Keratinocyte (primary cell): ENCODE measurements at regions not wholly inside any gene's neighbourhood (a gene's known extent, or its start where the extent isn't known, plus 50 kb on each side); places are given as distances from the start of the nearest gene placed in this dataset.

Source experiments
- DNase-seq: peaks from one replicate; pipeline ENCODE4 v3.0.0-alpha.2; 2011; ENCODE audit warnings: low read depth, missing footprints, low spot score
- FAIRE-seq: peaks from 2 replicates; lab custom pipeline; 2011; peaks lifted over from hg19 to GRCh38; lab: Jason Lieb, UNC
- H2AFZ ChIP-seq: 2 replicates; pipeline ENCODE4 v1.6.0; 2012; ENCODE audit warnings: low read length, control low read depth, inconsistent platforms; ENCODE audit not compliant: control insufficient read depth
- H3K27ac ChIP-seq: 2 replicates; pipeline ENCODE4 v1.5.1; 2011; ENCODE audit warnings: low read length; ENCODE audit not compliant: control insufficient read depth, insufficient read depth
- H3K27me3 ChIP-seq: 3 replicates; pipeline ENCODE4 v1.6.0; 2011; ENCODE audit warnings: low read length; ENCODE audit not compliant: control insufficient read depth, insufficient read depth; ENCODE audit errors: extremely low read depth
- H3K36me3 ChIP-seq, 2 experiments: 2 replicates in 1 of 2; 3 replicates in 1 of 2; pipeline ENCODE4 v1.5.1; 2011; ENCODE audit warnings: low read length in 2 of 2, mild to moderate bottlenecking in 1 of 2; ENCODE audit not compliant: control insufficient read depth in 2 of 2, insufficient read depth in 2 of 2; ENCODE audit errors: extremely low read depth in 1 of 2
- H3K4me1 ChIP-seq: 3 replicates; pipeline ENCODE4 v1.5.1; 2011; ENCODE audit warnings: low read length; ENCODE audit not compliant: control insufficient read depth, insufficient read depth; ENCODE audit errors: extremely low read depth
- H3K4me2 ChIP-seq: 3 replicates; pipeline ENCODE4 v1.6.0; 2011; ENCODE audit warnings: low read depth, low read length; ENCODE audit not compliant: control insufficient read depth, insufficient read depth; ENCODE audit errors: extremely low read depth
- H3K4me3 ChIP-seq, 3 experiments: fragments of 200-600 bp in 1 of 3; sonication (generic) in 1 of 3; 2 replicates in 2 of 3; 3 replicates in 1 of 3; pipeline ENCODE4 v1.5.1; 2011 to 2016; ENCODE audit warnings: low read length in 3 of 3, mild to moderate bottlenecking in 3 of 3, control low read depth in 2 of 3, inconsistent platforms in 1 of 3, low read depth in 1 of 3, mixed read lengths in 1 of 3, mixed run types in 1 of 3, moderate library complexity in 1 of 3; ENCODE audit not compliant: control insufficient read depth in 2 of 3, insufficient read depth in 2 of 3; ENCODE audit errors: extremely low read depth in 1 of 3
- H3K79me2 ChIP-seq: 2 replicates; pipeline ENCODE4 v1.6.0; 2012; ENCODE audit warnings: low read length; ENCODE audit not compliant: control insufficient read depth, insufficient read depth
- H3K9ac ChIP-seq: 3 replicates; pipeline ENCODE4 v1.6.0; 2011; ENCODE audit warnings: low read length; ENCODE audit not compliant: control insufficient read depth, insufficient read depth; ENCODE audit errors: extremely low read depth
- H3K9me1 ChIP-seq: 3 replicates; pipeline ENCODE4 v1.6.0; 2011; ENCODE audit warnings: low read length; ENCODE audit not compliant: control insufficient read depth, insufficient read depth; ENCODE audit errors: extremely low read depth
- H3K9me3 ChIP-seq: 2 replicates; pipeline ENCODE4 v1.5.1; 2012; ENCODE audit warnings: low read depth, low read length; ENCODE audit not compliant: control insufficient read depth
- H4K20me1 ChIP-seq: 3 replicates; pipeline ENCODE4 v1.6.0; 2011; ENCODE audit warnings: low read length; ENCODE audit not compliant: control insufficient read depth, insufficient read depth; ENCODE audit errors: extremely low read depth
- CTCF ChIP-seq, 3 experiments: IDR thresholded peaks in 1 of 3; conservative IDR thresholded peaks in 1 of 3; optimal IDR thresholded peaks in 1 of 3; 2 replicates in 2 of 3; 3 replicates in 1 of 3; pipeline versions ENCODE3 to v1.5.1; 2011; ENCODE audit warnings: low read length in 3 of 3, mild to moderate bottlenecking in 3 of 3, moderate library complexity in 2 of 3, control low read depth in 1 of 3, inconsistent platforms in 1 of 3; ENCODE audit not compliant: insufficient read depth in 2 of 3; ENCODE audit errors: extremely low read depth in 1 of 3
- EZH2 ChIP-seq: IDR thresholded peaks from one replicate; pipeline ENCODE4 v1.6.1; 2012; ENCODE audit warnings: inconsistent platforms, mild to moderate bottlenecking, low read length, moderate library complexity
- dilution Hi-C: fragments of 300-500 bp; cut with MboI; formaldehyde crosslinking; loops from one replicate; pipeline ENCODE4 v1.7.0; 2020; ENCODE audit warnings: low sequenced_read_pairs; ENCODE audit not compliant: extremely low pct_ligation_motif_present

DNA sequence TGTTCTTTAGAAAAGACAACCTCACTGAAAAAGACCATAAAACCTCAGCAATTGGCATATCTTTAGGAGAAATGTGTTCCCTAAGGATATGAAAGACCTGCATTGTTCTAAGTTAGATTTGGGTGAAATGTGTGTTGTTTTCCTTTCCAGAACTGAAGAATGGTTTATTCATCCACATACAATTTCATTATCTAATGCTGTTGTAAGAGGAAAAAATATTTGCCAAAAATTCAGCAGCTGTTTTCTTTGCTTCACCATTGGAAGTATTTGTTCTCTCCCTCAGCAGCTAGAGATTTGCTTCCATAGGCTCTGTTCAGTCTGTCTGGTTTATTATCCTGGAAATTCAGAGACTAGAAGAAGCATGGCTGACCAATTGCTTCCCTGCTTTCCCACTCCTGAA is 150.9 kb downstream of the ISOC1 start:
- dilution Hi-C loops: no loop called here
- Histone ChIP-seq H3K36me3 (no peaks in the 10 kb centered on the region), H3K27ac (no peak overlapping the region), H3K9ac (no peak overlapping the region), H3K4me3 (no peak overlapping the region), H3K79me2 (no peaks in the 10 kb centered on the region), H4K20me1 (no peaks in the 10 kb centered on the region), H3K9me3 (no peaks in the 10 kb centered on the region), H3K4me2 (no peak overlapping the region), H3K9me1 (no peaks in the 10 kb centered on the region), H3K27me3 (no peaks in the 10 kb centered on the region), H2AFZ (no peak overlapping the region), H3K4me1 (no peaks in the 10 kb centered on the region)
- FAIRE-seq: no peak
- no peak for DNase-seq
- TF ChIP-seq CTCF (optimal IDR thresholded peaks at IDR 0.05 in 1 of 3, IDR thresholded peaks at IDR 0.05 in 1 of 3, conservative IDR thresholded peaks at IDR 0.05 in 1 of 3; ENCODE audit: extremely low read depth in 1 of 3, insufficient read depth in 2 of 3, low read length in 3 of 3) (no peak), EZH2 (no peak)

GRCh38 chr5:129246088-129246487 is 151.5 kb downstream of the ISOC1 start:
- Histone ChIP-seq H3K4me3 (no peak overlapping the region), H3K9me3 (no peaks in the 10 kb centered on the region), H3K4me1 (no peaks in the 10 kb centered on the region), H3K9me1 (no peaks in the 10 kb centered on the region), H3K27ac (no peak overlapping the region), H2AFZ (no peak overlapping the region), H3K9ac (no peak overlapping the region), H4K20me1 (no peaks in the 10 kb centered on the region), H3K27me3 (no peaks in the 10 kb centered on the region), H3K36me3 (no peaks in the 10 kb centered on the region), H3K4me2 (no peak overlapping the region), H3K79me2 (no peaks in the 10 kb centered on the region)
- no peak for DNase-seq
- no peak for FAIRE-seq
- TF ChIP-seq CTCF (optimal IDR thresholded peaks at IDR 0.05 in 1 of 3, IDR thresholded peaks at IDR 0.05 in 1 of 3, conservative IDR thresholded peaks at IDR 0.05 in 1 of 3; ENCODE audit: extremely low read depth in 1 of 3, insufficient read depth in 2 of 3, low read length in 3 of 3): no peak
- no peak for TF ChIP-seq EZH2
- dilution Hi-C loops: no loop called here
